ENCODE measurements at regions not wholly inside any gene's neighbourhood (a gene's known extent, or its start where the extent isn't known, plus 50 kb on each side); places are given as distances from the start of the nearest gene placed in this dataset.
"Not testable (repeated sequence)": the region's sequence is repeated elsewhere in the genome, so short reads cannot be mapped to it uniquely, and the experiment has no call there.

DNA sequence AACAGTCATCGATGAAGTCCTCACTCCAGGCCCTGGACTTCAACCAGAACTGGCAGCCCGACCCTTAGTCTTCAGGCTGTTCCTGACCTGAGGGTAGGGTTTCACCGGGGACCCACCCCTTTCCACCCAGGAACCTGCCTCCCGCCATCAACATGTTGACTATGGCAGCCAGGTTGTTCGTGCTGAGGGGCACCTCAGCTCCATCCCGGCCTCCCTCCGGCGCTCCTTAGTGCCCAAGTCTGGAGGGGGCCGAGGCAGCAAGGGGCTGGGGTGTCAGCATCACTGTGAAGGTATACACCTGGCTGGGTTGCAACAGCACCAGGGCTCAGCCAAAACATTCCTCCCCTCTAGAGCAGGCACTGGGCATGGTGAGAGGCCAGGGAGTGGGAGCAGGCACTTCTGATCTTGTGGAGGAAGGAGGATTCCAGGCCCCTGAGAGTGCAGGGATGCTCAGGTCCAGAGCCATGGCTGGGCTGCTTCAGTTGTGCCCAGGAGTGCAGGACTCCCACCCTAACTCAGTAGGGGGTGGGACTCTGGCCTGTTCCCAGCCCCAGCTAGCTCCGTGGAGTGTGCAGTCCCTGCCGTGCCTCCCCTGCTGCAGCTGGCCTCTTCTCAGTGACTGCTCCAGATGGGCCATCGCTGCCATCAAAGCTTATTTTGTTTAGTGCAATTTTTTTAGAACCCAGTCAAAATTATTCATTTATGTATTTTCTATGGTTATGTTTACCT is 1445.9 kb downstream of the PCDH9 start:
- DNase-seq (ENCODE audit: low spot score in 2 of 2) = no peak

DNA sequence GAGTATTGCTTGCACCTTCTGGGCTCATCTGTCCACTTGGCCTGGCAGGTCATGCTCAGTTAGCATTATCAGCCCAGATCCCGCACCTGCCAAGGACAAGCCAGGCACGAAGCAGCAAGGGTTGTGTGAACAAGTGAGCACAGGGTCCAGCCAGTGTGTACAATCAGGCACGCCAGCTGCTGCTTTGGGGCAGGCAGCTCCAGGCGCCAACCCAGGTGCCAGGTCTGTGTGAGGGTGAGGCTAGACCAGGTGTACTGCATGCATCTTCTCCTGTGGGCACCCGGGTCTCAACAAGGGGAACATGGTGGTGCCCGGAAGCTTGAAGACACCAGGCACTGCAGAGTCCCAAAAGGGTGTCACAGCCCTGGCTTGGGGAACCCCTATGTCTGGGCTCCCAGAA is 1446.8 kb downstream of the PCDH9 start:
- no peaks in the 10 kb centered on the region for H3K9me3 ChIP-seq
- no peak overlapping the region for H3K4me3 ChIP-seq
- TF ChIP-seq EP300 (IDR thresholded peaks at IDR 0.05) (no peak), POLR2A (IDR thresholded peaks at IDR 0.05) (no peak)
- TF ChIP-seq, protein P1, sequence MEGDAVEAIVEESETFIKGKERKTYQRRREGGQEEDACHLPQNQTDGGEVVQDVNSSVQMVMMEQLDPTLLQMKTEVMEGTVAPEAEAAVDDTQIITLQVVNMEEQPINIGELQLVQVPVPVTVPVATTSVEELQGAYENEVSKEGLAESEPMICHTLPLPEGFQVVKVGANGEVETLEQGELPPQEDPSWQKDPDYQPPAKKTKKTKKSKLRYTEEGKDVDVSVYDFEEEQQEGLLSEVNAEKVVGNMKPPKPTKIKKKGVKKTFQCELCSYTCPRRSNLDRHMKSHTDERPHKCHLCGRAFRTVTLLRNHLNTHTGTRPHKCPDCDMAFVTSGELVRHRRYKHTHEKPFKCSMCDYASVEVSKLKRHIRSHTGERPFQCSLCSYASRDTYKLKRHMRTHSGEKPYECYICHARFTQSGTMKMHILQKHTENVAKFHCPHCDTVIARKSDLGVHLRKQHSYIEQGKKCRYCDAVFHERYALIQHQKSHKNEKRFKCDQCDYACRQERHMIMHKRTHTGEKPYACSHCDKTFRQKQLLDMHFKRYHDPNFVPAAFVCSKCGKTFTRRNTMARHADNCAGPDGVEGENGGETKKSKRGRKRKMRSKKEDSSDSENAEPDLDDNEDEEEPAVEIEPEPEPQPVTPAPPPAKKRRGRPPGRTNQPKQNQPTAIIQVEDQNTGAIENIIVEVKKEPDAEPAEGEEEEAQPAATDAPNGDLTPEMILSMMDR (IDR thresholded peaks at IDR 0.05) = no peak
- no peaks in the 10 kb centered on the region for H3K27me3 ChIP-seq
- no peak overlapping the region for H3K27ac ChIP-seq
- H3K36me3 ChIP-seq = no peaks in the 10 kb centered on the region
- no peaks in the 10 kb centered on the region for H3K4me1 ChIP-seq
- no peak for DNase-seq (ENCODE audit: low spot score in 2 of 2)
- WGBS, 2 donors = 95 to 100% methylated on average over 3 to 5 of the region's 6 CpGs

More for the DNA sequence above, 1445.9 kb downstream of the PCDH9 start:
- Histone ChIP-seq H3K4me3 (no peak overlapping the region), H3K4me1 (no peaks in the 10 kb centered on the region), H3K36me3 (no peaks in the 10 kb centered on the region), H3K27me3 (no peaks in the 10 kb centered on the region), H3K9me3 (no peaks in the 10 kb centered on the region), H3K27ac (no peak overlapping the region)
- 83 to 91% methylated on average over 9 to 12 of the region's 12 CpGs for WGBS, 2 donors
- TF ChIP-seq EP300 (IDR thresholded peaks at IDR 0.05) (no peak), POLR2A (IDR thresholded peaks at IDR 0.05) (no peak)
- TF ChIP-seq, protein P1 (IDR thresholded peaks at IDR 0.05) = no peak

DNA sequence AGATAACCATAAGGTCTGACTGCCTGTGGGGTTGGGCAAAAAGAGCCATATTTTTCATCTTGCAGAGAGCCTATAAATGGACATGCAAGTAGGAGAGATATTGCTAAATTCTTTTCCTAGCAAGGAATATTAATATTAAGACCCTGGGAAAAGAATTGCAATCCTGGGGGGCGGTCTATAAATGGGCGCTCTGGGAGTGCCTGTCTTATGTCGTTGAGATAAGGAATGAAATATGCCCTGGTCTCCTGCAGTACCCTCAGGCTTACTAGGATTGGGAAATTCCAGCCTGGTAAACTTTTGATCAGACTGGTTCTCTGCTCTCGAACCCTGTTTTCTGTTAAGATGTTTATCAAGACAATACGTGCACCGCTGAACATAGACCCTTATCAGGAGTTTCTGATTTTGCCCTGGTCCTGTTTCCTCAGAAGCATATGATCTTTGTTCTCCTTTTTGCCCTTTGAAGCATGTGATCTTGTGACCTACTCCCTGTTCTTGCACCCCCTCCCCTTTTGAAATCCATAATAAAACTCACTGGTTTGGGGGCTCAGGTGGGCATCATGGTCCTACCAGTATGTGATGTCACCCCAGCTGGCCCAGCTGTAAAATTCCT is 1458.3 kb downstream of the PCDH9 start:
- not testable (repeated sequence) for H3K36me3 ChIP-seq; H3K4me1 ChIP-seq; H3K27ac ChIP-seq; DNase-seq (ENCODE audit: low spot score in 2 of 2); H3K27me3 ChIP-seq; H3K4me3 ChIP-seq
- 75 to 77% methylated on average over 6 of the region's 6 CpGs for WGBS, 2 donors
- peaks cover 0 to 24% (median 2%) of the 10 kb centered on the region in 4 donors for H3K9me3 ChIP-seq

DNA sequence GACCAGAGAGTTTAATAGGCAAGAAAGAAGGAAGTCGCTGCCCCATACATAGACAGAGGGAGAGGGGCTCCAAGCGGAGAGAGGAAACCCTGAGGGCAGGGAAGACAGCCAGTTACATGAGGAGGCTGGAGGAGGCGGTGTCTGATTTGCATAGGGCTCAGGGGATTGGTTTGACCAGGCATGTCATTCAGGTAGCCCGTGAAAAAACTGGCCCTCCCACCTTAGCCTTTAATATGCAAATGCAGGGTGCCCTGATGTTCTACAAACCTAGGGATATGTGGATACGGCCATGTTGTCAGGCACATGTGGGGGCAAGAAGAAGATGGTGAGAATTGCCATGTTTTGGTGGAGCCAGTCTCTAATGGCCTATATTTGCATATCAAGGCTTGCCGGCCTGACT is 1461.6 kb downstream of the PCDH9 start:
- Histone ChIP-seq H3K4me3 (no peak overlapping the region), H3K27me3 (no peaks in the 10 kb centered on the region), H3K9me3 (peaks cover 0 to 24% (median 2%) of the 10 kb centered on the region in 4 donors), H3K4me1 (no peaks in the 10 kb centered on the region), H3K36me3 (no peaks in the 10 kb centered on the region), H3K27ac (no peak overlapping the region)
- WGBS, 2 donors = 82 to 83% methylated on average over 6 of the region's 6 CpGs
- TF ChIP-seq, protein P1 (IDR thresholded peaks at IDR 0.05) = no peak
- TF ChIP-seq POLR2A (IDR thresholded peaks at IDR 0.05) (no peak), EP300 (IDR thresholded peaks at IDR 0.05) (no peak)
- DNase-seq (ENCODE audit: low spot score in 2 of 2) = no peak

DNA sequence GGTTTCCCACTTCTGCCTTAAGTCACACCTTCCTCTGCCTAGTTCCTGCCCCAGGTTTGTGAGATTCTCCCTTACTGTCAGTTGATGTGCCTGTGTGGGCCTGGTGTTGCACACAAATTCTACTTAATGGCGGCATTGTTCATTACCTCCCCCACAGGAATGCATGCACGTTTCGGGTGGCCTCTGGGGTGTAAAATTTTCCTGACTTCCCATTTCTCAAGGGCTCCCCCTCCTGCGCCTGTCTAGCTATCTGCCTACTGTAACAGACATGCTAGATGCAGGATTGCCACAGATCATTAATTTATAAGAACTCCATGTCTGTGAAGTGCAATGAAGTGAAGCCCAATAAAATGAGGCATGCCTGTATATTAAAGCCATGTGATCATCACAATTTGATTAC is 1466.3 kb downstream of the PCDH9 start:
- 73 to 77% methylated on average over 4 of the region's 4 CpGs for WGBS, 2 donors
- H3K4me1 ChIP-seq = no peaks in the 10 kb centered on the region
- H3K27me3 ChIP-seq = no peaks in the 10 kb centered on the region
- TF ChIP-seq POLR2A (IDR thresholded peaks at IDR 0.05) (no peak), EP300 (IDR thresholded peaks at IDR 0.05) (no peak)
- TF ChIP-seq, protein P1 (IDR thresholded peaks at IDR 0.05) = no peak
- no peak overlapping the region for H3K27ac ChIP-seq
- H3K36me3 ChIP-seq = no peaks in the 10 kb centered on the region
- no peak for DNase-seq (ENCODE audit: low spot score in 2 of 2)
- H3K9me3 ChIP-seq = peaks cover 0 to 12% (median 0%) of the 10 kb centered on the region in 4 donors
- H3K4me3 ChIP-seq = no peak overlapping the region
